Lung (tissue), 11 donors: ENCODE measurements at regions not wholly inside any gene's neighbourhood (a gene's known extent, or its start where the extent isn't known, plus 50 kb on each side); places are given as distances from the start of the nearest gene placed in this dataset.
"Not testable (repeated sequence)": the region's sequence is repeated elsewhere in the genome, so short reads cannot be mapped to it uniquely, and the experiment has no call there.

Source experiments
- ATAC-seq: fragments of 200-7000 bp; cut with Tn5 transposase; one replicate; pipeline ENCODE4 v1.9.1; 2020; ENCODE audit warnings: moderate number of reproducible peaks; ENCODE audit not compliant: insufficient read depth, low FRiP score
- DNase-seq, 3 donors: peaks; one replicate each; pipeline ENCODE4 v3.0.0-alpha.2; 2013 to 2017
- H3K27ac ChIP-seq, 2 donors: one replicate each; pipeline ENCODE4 v1.5.1; 2013; ENCODE audit warnings: mild to moderate bottlenecking in 2 of 2, moderate library complexity in 2 of 2, control low read depth in 1 of 2, inconsistent platforms in 1 of 2, low read depth in 1 of 2, low read length in 1 of 2
- H3K27me3 ChIP-seq, 3 donors: one replicate each; pipeline ENCODE4 v1.5.1; 2013; ENCODE audit warnings: low read length in 2 of 3; ENCODE audit not compliant: control insufficient read depth in 3 of 3, insufficient read depth in 3 of 3
- H3K36me3 ChIP-seq, 4 donors: one replicate each; pipeline ENCODE4 v1.5.1; 2013; ENCODE audit warnings: low read length in 4 of 4, mild to moderate bottlenecking in 1 of 4, moderate library complexity in 1 of 4; ENCODE audit not compliant: control insufficient read depth in 4 of 4, insufficient read depth in 4 of 4
- H3K4me1 ChIP-seq, 5 donors: one replicate each; pipeline ENCODE4 v1.5.1; 2013; ENCODE audit warnings: low read length in 5 of 5, mild to moderate bottlenecking in 2 of 5, moderate library complexity in 1 of 5; ENCODE audit not compliant: control insufficient read depth in 5 of 5, insufficient read depth in 5 of 5
- H3K4me3 ChIP-seq: one replicate; pipeline ENCODE4 v1.5.1; 2013; ENCODE audit warnings: mild to moderate bottlenecking, control low read depth, moderate library complexity
- H3K9ac ChIP-seq, 2 donors: one replicate each; pipeline ENCODE4 v1.5.1; 2013; ENCODE audit warnings: low read length in 2 of 2, control low read depth in 1 of 2; ENCODE audit not compliant: insufficient read depth in 1 of 2
- H3K9me3 ChIP-seq, 4 donors: one replicate each; pipeline ENCODE4 v1.5.1; 2013; ENCODE audit warnings: low read length in 3 of 4, mild to moderate bottlenecking in 1 of 4, moderate library complexity in 1 of 4; ENCODE audit not compliant: control insufficient read depth in 4 of 4, insufficient read depth in 3 of 4
- WGBS, 2 donors: extraction: QIAGEN DNeasy Blood & Tissue Kit; methylation state at CpG; one replicate each; pipeline ENCODE4 v1.1.7; 2013; 5-methylcytosine and 5-hydroxymethylcytosine counted together
- TF ChIP-seq, protein P1 (sequence below): IDR thresholded peaks from 2 replicates; pipeline ENCODE4 v1.5.1; 2012; ENCODE audit warnings: mild to moderate bottlenecking; ENCODE audit errors: control extremely low read depth, extremely low read depth
- donor health status: control.
- donor health status: control.
- donor health status: Bipolar disorder and iron deficiency.
- donor health status: healthy.
- donor health status: DM: yes; HTN: yes; CAD: no.

DNA sequence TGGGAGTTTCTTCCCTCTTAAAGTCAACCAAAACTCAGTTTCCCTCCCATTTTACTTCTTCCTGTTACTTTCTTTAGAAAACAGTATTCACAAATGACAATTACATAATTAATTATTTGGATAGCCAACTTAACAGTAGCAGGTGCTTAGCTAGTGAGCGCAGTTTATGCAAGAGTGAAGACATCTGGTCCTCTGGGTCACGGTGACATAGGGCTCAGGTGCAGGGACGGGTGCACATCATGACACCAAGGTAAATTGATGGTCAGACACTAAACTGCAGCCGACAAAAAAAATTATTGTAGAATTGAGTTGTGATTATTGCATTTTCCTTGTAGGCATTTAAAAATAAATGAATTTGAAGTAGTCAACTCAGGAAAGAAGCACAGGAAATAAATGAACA is 142.0 kb upstream of the KCTD3 start:
- Histone ChIP-seq H3K27ac (no peak overlapping the region), H3K27me3 (no peaks in the 10 kb centered on the region), H3K4me3 (no peak overlapping the region), H3K36me3 (no peaks in the 10 kb centered on the region), H3K9ac (no peak overlapping the region), H3K4me1 (no peaks in the 10 kb centered on the region), H3K9me3 (no peaks in the 10 kb centered on the region)
- 84 to 85% methylated on average over 4 of the region's 4 CpGs for WGBS, 2 donors
- TF ChIP-seq, protein P1, sequence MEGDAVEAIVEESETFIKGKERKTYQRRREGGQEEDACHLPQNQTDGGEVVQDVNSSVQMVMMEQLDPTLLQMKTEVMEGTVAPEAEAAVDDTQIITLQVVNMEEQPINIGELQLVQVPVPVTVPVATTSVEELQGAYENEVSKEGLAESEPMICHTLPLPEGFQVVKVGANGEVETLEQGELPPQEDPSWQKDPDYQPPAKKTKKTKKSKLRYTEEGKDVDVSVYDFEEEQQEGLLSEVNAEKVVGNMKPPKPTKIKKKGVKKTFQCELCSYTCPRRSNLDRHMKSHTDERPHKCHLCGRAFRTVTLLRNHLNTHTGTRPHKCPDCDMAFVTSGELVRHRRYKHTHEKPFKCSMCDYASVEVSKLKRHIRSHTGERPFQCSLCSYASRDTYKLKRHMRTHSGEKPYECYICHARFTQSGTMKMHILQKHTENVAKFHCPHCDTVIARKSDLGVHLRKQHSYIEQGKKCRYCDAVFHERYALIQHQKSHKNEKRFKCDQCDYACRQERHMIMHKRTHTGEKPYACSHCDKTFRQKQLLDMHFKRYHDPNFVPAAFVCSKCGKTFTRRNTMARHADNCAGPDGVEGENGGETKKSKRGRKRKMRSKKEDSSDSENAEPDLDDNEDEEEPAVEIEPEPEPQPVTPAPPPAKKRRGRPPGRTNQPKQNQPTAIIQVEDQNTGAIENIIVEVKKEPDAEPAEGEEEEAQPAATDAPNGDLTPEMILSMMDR, result no peak
- ATAC-seq (no peak), DNase-seq (no peak)

DNA sequence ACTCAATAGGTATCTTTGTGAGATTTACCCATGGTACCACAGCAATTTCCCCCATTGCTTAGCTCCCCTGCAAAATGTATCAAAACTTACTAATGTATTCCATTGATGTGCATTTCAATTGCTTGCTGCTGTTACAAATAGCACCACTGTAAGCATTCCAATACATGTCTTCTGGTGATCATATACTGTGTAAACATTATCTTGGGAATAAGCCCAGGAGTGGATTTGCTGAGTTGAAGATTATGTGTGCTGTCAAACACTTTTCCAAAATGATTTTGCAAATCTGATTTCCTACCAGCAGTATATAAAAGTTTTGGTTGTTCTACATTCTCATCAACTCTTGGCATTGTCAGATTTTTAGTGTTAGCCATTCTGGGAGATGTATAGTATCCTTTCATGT is 141.0 kb upstream of the KCTD3 start:
- Histone ChIP-seq H3K9me3 (no peaks in the 10 kb centered on the region), H3K27me3 (no peaks in the 10 kb centered on the region), H3K9ac (no peak overlapping the region), H3K4me3 (no peak overlapping the region), H3K4me1 (no peaks in the 10 kb centered on the region), H3K36me3 (no peaks in the 10 kb centered on the region), H3K27ac (no peak overlapping the region)
- TF ChIP-seq, protein P1, result no peak
- DNase-seq, result peak in 1 of 3 donors; percentile 23
- ATAC-seq, result no peak

DNA sequence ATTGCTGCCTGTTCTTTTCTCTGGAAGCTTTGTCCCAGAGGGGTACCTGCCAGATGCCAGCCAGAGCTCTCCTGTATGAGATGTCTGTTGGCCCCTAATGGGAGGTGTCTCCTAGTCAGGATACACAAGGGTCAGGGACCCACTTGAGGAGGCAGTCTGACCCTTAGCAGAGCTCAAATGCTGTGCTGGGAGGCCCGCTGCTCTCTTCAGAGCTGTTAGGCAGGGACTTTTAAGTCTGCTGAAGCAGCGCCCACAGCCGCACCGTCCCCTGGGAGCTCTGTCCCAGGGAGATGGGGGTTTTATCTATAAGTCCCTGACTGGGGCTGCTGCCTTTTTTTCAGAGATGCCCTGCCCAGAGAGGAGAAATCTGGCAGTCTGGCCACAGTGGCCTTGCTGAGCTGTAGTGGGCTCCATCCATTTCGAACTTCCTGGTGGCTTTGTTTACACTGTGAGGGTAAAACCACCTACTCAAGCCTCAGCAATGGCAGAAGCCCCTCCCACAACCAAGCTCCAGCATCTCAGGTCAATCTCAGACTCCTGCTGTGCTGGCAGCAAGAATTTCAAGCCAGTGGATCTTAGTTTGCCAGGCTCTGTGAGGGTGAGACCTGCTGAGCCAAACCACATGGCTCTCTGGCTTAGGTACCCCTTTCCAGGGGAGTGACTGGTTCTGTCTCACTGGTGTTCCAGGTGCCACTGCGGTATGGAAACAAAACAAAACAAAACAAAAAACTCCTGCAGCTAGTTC is 134.4 kb upstream of the KCTD3 start:
- not testable (repeated sequence) for H3K9ac ChIP-seq, H3K36me3 ChIP-seq, DNase-seq, H3K4me3 ChIP-seq, H3K9me3 ChIP-seq, H3K4me1 ChIP-seq, ATAC-seq, H3K27ac ChIP-seq, H3K27me3 ChIP-seq
- WGBS, 2 donors, result 80 to 83% methylated on average over 6 of the region's 6 CpGs

GRCh38 chr1:215433237-215433636 is 133.9 kb upstream of the KCTD3 start:
- 89% methylated on average over 8 of the region's 8 CpGs for WGBS, 2 donors
- no peak for ATAC-seq
- no peak overlapping the region for H3K27ac ChIP-seq
- H3K4me3 ChIP-seq, result no peak overlapping the region
- H3K9ac ChIP-seq, result no peak overlapping the region
- no peak for DNase-seq
- TF ChIP-seq, protein P1, result no peak
- H3K4me1 ChIP-seq, result no peaks in the 10 kb centered on the region
- H3K9me3 ChIP-seq, result no peaks in the 10 kb centered on the region
- no peaks in the 10 kb centered on the region for H3K27me3 ChIP-seq
- H3K36me3 ChIP-seq, result no peaks in the 10 kb centered on the region
